A549 (cell line): ENCODE measurements at regions not wholly inside any gene's neighbourhood (a gene's known extent, or its start where the extent isn't known, plus 50 kb on each side); places are given as distances from the start of the nearest gene placed in this dataset.

ENCODE experiments used
- ATAC-seq, 2 experiments: fragments of 200-7000 bp in 1 of 2; fragments of >200 bp in 1 of 2; cut with Nextera tagmentation in 1 of 2; cut with Tn5 transposase in 1 of 2; 3 replicates each; pipeline versions ENCODE4 v1.8.0 to v1.9.1; 2018 to 2020; ENCODE audit warnings: mild to moderate bottlenecking in 1 of 2, moderate library complexity in 1 of 2
- CTCF ChIA-PET: fragments of 300-600 bp; sonication (Branson Sonifier 250); formaldehyde crosslinking; extraction: SDS; loops from one replicate; lab custom pipeline; 2021; ENCODE audit warnings: antibody characterized with exemption, inconsistent platforms; lab: Yijun Ruan, JAX
- POLR2A ChIA-PET: fragments of 350-600 bp; formaldehyde crosslinking; extraction: SDS; loops from one replicate; lab custom pipeline; 2021; ENCODE audit warnings: antibody characterized with exemption, inconsistent platforms; lab: Yijun Ruan, JAX
- DNase-seq, 2 experiments: peaks; one replicate each; pipeline versions ENCODE4 v3.0.0 to v3.0.0-alpha.2; 2011 to 2016; ENCODE audit warnings: low read depth in 1 of 2, low spot score in 1 of 2
- FAIRE-seq: peaks from 2 replicates; lab custom pipeline; 2011; peaks lifted over from hg19 to GRCh38; lab: Jason Lieb, UNC
- H3K27ac ChIP-seq, 2 experiments: fragments of >200 bp; sonication (Bioruptor Twin); formaldehyde crosslinking; 3 replicates each; pipeline ENCODE4 v1.5.1; 2016 to 2017
- H3K4me1 ChIP-seq: fragments of >200 bp; sonication (Bioruptor Twin); formaldehyde crosslinking; 3 replicates; pipeline ENCODE4 v1.6.1; 2016
- H3K4me2 ChIP-seq: fragments of >200 bp; sonication (Bioruptor Twin); formaldehyde crosslinking; 3 replicates; pipeline ENCODE4 v1.6.1; 2016
- H3K4me3 ChIP-seq: fragments of >200 bp; sonication (Bioruptor Twin); formaldehyde crosslinking; 3 replicates; pipeline ENCODE4 v1.5.1; 2016
- H3K9me3 ChIP-seq: fragments of >200 bp; sonication (Bioruptor Twin); formaldehyde crosslinking; 3 replicates; pipeline ENCODE4 v1.6.1; 2016
- CBX8 ChIP-seq: fragments of 200-600 bp; sonication (generic); IDR thresholded peaks from 2 replicates; pipeline ENCODE4 v1.6.1; 2016
- CEBPB ChIP-seq, 2 experiments: fragments of >200 bp in 1 of 2; sonication (Bioruptor Twin) in 1 of 2; formaldehyde crosslinking in 1 of 2; IDR thresholded peaks; 2 replicates each; pipeline ENCODE4 v1.6.1; 2012 to 2016
- CTCF ChIP-seq: fragments of >200 bp; sonication (Bioruptor Twin); formaldehyde crosslinking; IDR thresholded peaks from 3 replicates; pipeline ENCODE4 v1.5.1; 2016
- EHF ChIP-seq: fragments of 250-450 bp; sonication (Bioruptor Pico); IDR thresholded peaks from 2 replicates; pipeline ENCODE4 v1.5.0; 2020; ENCODE audit warnings: mild to moderate bottlenecking
- EHMT2 ChIP-seq: fragments of 200-600 bp; sonication (generic); IDR thresholded peaks from 2 replicates; pipeline ENCODE4 v1.6.1; 2016; ENCODE audit warnings: antibody characterized with exemption, low read depth, mild to moderate bottlenecking, moderate library complexity
- EP300 ChIP-seq, 2 experiments: fragments of >200 bp; sonication (Bioruptor Twin); formaldehyde crosslinking; IDR thresholded peaks; 2 replicates in 1 of 2; 3 replicates in 1 of 2; pipeline ENCODE4 v1.6.1; 2016 to 2017
- FOSB ChIP-seq: fragments of 250-450 bp; sonication (Bioruptor Pico); IDR thresholded peaks from 2 replicates; pipeline ENCODE4 v1.5.0; 2020; ENCODE audit warnings: mild to moderate bottlenecking, moderate library complexity
- GATA3 ChIP-seq: IDR thresholded peaks from 2 replicates; pipeline ENCODE4 v1.6.1; 2012; ENCODE audit warnings: borderline replicate concordance
- HMGXB4 ChIP-seq: fragments of 250-450 bp; sonication (Bioruptor Pico); IDR thresholded peaks from 2 replicates; pipeline ENCODE4 v1.5.0; 2021; ENCODE audit warnings: mild to moderate bottlenecking, moderate library complexity, borderline replicate concordance
- MAFK ChIP-seq: fragments of 450-650 bp; IDR thresholded peaks from 2 replicates; pipeline ENCODE4 v1.6.1; 2014; ENCODE audit not compliant: partially characterized antibody
- MAX ChIP-seq: IDR thresholded peaks from 2 replicates; pipeline ENCODE4 v1.6.1; 2012
- MAZ ChIP-seq: fragments of 150-350 bp; IDR thresholded peaks from 2 replicates; pipeline ENCODE4 v1.6.1; 2014; ENCODE audit warnings: antibody characterized with exemption, low read depth, low read length, borderline replicate concordance
- MYC ChIP-seq: IDR thresholded peaks from 2 replicates; pipeline ENCODE4 v1.6.1; 2012; ENCODE audit warnings: mild to moderate bottlenecking, inconsistent platforms, low read length, improper control_type of control experiment, borderline replicate concordance
- NPAS2 ChIP-seq: fragments of 250-450 bp; sonication (Bioruptor Pico); IDR thresholded peaks from 2 replicates; pipeline ENCODE4 v1.8.0; 2022; ENCODE audit warnings: mild to moderate bottlenecking, moderate library complexity, borderline replicate concordance
- NR3C1 ChIP-seq: fragments of >200 bp; sonication (Bioruptor Twin); formaldehyde crosslinking; IDR thresholded peaks from 3 replicates; pipeline ENCODE4 v1.6.1; 2017
- POLR2A ChIP-seq: IDR thresholded peaks from 2 replicates; pipeline ENCODE4 v1.6.1; 2012; ENCODE audit warnings: mild to moderate bottlenecking, low read length
- RCOR1 ChIP-seq: fragments of 150-350 bp; IDR thresholded peaks from 2 replicates; pipeline ENCODE4 v1.6.1; 2014; ENCODE audit warnings: antibody characterized with exemption, low read length, low read depth
- RNF2 ChIP-seq: fragments of 200-600 bp; sonication (generic); IDR thresholded peaks from 2 replicates; pipeline ENCODE4 v1.6.1; 2016; ENCODE audit warnings: low read depth, mild to moderate bottlenecking, antibody characterized with exemption, moderate library complexity, borderline replicate concordance
- SMC3 ChIP-seq: fragments of >200 bp; sonication (Bioruptor Twin); formaldehyde crosslinking; IDR thresholded peaks from 3 replicates; pipeline ENCODE4 v1.6.1; 2018; ENCODE audit warnings: inconsistent platforms
- SREBF2 ChIP-seq: fragments of 450-650 bp; IDR thresholded peaks from 2 replicates; pipeline ENCODE4 v1.6.1; 2014; ENCODE audit warnings: mild to moderate bottlenecking, moderate library complexity
- TP53 ChIP-seq: fragments of 250-450 bp; sonication (Bioruptor Pico); IDR thresholded peaks from 2 replicates; pipeline ENCODE4 v1.5.0; 2021; ENCODE audit warnings: mild to moderate bottlenecking, moderate library complexity
- USF2 ChIP-seq: fragments of 450-650 bp; IDR thresholded peaks from 2 replicates; pipeline ENCODE4 v1.6.1; 2014; ENCODE audit warnings: antibody characterized with exemption
- ZFP36 ChIP-seq: fragments of 450-650 bp; IDR thresholded peaks from 2 replicates; pipeline ENCODE4 v1.6.1; 2014; ENCODE audit warnings: borderline replicate concordance; ENCODE audit not compliant: partially characterized antibody
- WGBS: methylation state at CpG from one replicate; pipeline ENCODE4 v1.1.6; 2017; ENCODE audit errors: missing lambda C conversion rate; 5-methylcytosine and 5-hydroxymethylcytosine counted together

- TF ChIP-seq CEBPB (IDR thresholded peaks at IDR 0.05) (no peak), GATA3 (no peak), MAFK (no peak), SREBF2 (no peak), MYC (no peak), RNF2 (no peak), EP300 (IDR thresholded peaks at IDR 0.05) (no peak)
Observed at GRCh38 chr1:167158111-167158812, 62.4 kb upstream of the POU2F1 start (continued).

GRCh38 chr1:167158813-167159275 is 61.8 kb upstream of the POU2F1 start:
- CTCF ChIA-PET: interaction anchor here (0.6 kb wide), 1 partner anchor 34 kb away, joined by 3 read pairs; no protein-coding TSS in a partner anchor
- no peaks in the 10 kb centered on the region for H3K4me1 ChIP-seq
- H3K4me3 ChIP-seq: no peak overlapping the region
- WGBS: 68% methylated on average over 3 of the region's 3 CpGs
- H3K27ac ChIP-seq: no peak overlapping the region
- DNase-seq: no peak
- no peak for ATAC-seq
- H3K9me3 ChIP-seq: no peaks in the 10 kb centered on the region
- no peak overlapping the region for H3K4me2 ChIP-seq
- no peak for TF ChIP-seq RNF2
- no peak for TF ChIP-seq CEBPB (IDR thresholded peaks at IDR 0.05)
- TF ChIP-seq HMGXB4 (CRISPR knock-in tag): no peak
- no peak for TF ChIP-seq NPAS2 (CRISPR knock-in tag)
- no peak for TF ChIP-seq ZFP36
- no peak for TF ChIP-seq GATA3
- no peak for TF ChIP-seq CTCF
- TF ChIP-seq EHF (CRISPR knock-in tag): no peak
- TF ChIP-seq MAX: no peak
- TF ChIP-seq EHMT2: no peak
- TF ChIP-seq TP53 (CRISPR knock-in tag): no peak
- TF ChIP-seq FOSB (CRISPR knock-in tag): no peak
- TF ChIP-seq POLR2A: no peak
- TF ChIP-seq CBX8: no peak
- no peak for TF ChIP-seq USF2
- TF ChIP-seq MAZ: no peak
- no peak for TF ChIP-seq SMC3
- TF ChIP-seq RCOR1: no peak
- TF ChIP-seq SREBF2: no peak
- no peak for TF ChIP-seq NR3C1
- TF ChIP-seq, all 56 proteins: peak for 0
- POLR2A ChIA-PET: no interaction called here
- FAIRE-seq: no peak
